ENCODE measurements at regions not wholly inside any gene's neighbourhood (a gene's known extent, or its start where the extent isn't known, plus 50 kb on each side); places are given as distances from the start of the nearest gene placed in this dataset.
A peak's percentile ranks its signal among the peaks of the same experiment; 100 is the strongest.

GRCh38 chr2:20150110-20150706 is 74.7 kb downstream of the SDC1 start:
- DNase-seq = no peak

GRCh38 chr2:20149703-20150030 is 75.3 kb downstream of the SDC1 start:
- no peak for DNase-seq

GRCh38 chr2:20148923-20149702 is 75.8 kb downstream of the SDC1 start:
- no peak for DNase-seq

GRCh38 chr2:20148426-20148922 is 76.5 kb downstream of the SDC1 start:
- DNase-seq = no peak

DNA sequence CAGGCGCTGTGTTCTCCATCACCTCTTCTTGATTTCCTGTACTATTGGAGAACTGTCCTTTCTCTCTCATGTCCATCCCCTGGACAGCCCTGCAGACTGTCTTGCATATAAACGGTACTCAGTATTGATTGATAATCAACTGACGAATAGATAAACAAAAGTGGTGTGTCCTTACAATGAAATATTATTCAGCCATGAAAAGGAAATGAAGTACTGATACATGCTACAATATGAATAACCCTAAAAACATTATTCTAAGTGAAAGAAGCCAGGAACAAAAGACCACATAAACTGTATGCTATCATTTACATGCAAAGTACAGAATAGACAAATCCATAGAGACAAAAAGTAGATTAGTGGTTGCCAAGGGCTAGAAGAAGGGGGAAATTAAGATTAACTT is 77.6 kb downstream of the SDC1 start:
- no peak for DNase-seq

DNA sequence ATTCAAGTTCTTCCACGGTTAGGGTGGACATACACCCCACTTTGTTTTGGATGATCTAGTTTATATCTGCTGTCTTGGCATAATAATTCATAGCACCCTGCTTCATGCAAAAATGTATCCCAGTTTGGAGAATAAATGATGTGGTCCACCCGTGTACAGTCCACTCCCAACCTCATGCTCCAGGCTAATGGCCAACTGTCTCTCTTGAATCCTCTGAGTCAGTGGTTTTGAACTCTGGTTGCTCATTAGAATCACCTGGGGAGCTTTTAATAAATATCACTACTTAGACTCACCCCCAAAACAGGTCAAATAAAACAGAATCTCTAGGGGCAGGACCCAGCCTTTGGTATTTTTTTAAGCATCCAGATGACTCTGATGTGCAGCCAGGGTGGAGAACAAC is 78.5 kb downstream of the SDC1 start:
- DNase-seq = no peak

- DNase-seq = no peak
These were observed 79.3 kb downstream of the SDC1 start for GRCh38 chr2:20145497-20146193.

DNA sequence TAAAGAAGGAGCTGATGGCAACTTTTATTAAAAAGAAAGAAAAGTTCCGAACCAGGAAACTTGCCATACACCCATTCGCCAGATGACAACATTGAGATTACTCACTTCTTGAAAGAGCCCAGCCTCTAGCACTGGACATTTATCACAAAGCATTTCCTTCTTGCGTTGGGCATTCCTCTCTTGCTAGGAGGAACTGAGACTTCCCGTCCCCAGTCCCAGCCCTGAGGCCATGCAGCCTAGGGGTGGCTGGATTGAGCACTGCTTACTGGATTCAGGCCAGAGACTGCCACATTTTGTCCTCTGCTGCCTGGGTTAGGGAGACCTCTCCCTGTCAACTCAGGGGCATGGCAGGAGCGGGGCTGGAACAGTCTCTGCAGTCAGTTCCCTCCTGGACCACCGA is 80.1 kb downstream of the SDC1 start:
- no peak for DNase-seq

DNA sequence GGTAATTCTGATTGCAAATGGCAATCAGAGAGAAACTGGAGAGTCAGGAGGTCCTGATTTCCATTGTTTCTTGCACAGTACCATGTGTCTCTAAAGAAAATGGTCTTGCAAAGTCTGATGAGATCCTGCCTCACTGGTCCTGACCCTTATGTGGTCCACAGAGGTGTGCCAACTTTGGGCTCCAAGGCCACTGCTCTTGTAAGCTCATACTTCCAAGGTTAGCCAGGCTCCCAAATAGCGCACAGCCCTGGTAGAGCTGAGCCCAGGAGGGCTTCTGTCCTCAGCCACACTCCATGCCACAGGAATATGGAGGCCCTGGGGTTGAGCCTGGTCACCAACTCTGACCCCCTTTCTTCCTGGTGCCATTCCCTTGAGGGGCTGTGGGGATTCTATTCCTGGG is 80.7 kb downstream of the SDC1 start:
- DNase-seq = no peak

DNA sequence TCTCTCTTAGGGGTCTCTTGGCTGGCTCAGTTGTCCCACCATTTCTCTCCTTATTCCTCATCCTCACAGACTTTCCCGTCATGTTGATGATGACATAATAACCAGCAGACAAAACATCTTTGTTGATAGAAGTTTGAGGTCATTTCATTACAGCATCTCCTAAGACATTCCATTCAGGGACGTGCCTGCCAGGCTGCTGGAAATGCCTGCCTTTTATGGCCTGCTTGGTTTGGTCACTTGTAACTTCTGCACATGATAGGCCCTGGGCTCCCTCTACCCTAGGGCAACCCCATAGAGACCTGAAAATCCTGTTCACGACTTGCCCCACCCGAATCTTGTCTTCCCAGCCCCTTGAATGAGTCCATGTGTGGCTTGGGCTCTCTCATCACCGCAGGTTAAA is 81.7 kb downstream of the SDC1 start:
- no peak for DNase-seq

GRCh38 chr2:20141806-20142205 is 83.1 kb downstream of the SDC1 start:
- no peak for DNase-seq

DNA sequence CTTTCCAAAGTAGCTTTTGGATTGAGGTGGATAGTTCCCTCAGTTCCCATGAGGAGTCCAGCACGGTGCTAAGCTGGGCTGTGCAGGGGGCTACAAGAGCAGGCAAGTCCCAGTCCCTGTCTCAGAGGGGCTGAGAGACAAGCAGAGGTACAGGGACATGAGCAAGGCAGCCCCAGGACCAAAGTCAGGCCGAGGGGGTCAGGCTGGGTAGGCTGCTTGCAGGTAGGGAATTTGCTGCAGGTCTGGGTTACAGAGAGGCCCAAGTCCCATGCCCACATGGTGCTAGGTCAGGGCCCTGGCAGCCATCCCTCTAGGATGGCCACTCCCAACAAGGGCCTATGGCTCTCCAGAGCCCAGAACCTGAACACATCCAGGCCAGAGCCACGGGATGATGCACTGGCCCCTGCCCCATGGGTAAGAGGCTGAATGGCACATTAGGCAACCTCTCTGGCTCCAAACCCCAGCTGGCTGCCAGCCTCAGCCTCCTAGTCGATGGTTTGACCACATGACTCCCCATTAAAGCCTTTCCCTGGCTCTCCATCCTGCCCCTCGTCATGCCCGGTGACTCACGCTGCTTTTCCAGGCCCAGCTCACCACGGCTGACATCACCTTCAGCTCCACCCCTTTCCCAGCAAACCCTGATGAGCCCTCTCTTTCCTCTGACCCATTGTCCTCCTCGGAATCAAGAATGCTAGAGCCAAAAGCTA is 83.7 kb downstream of the SDC1 start:
- DNase-seq = peak; percentile 15 to 37

- no peak for DNase-seq
These were observed 84.4 kb downstream of the SDC1 start for GRCh38 chr2:20140321-20141055.

- DNase-seq = no peak
These were observed 85.3 kb downstream of the SDC1 start for GRCh38 chr2:20139407-20140172.

GRCh38 chr2:20138696-20139095 is 86.2 kb downstream of the SDC1 start:
- DNase-seq = no peak

GRCh38 chr2:20137884-20138283 is 86.5 kb upstream of the LAPTM4A start:
- DNase-seq = no peak

GRCh38 chr2:20137131-20137571 is 85.7 kb upstream of the LAPTM4A start:
- DNase-seq = no peak

DNA sequence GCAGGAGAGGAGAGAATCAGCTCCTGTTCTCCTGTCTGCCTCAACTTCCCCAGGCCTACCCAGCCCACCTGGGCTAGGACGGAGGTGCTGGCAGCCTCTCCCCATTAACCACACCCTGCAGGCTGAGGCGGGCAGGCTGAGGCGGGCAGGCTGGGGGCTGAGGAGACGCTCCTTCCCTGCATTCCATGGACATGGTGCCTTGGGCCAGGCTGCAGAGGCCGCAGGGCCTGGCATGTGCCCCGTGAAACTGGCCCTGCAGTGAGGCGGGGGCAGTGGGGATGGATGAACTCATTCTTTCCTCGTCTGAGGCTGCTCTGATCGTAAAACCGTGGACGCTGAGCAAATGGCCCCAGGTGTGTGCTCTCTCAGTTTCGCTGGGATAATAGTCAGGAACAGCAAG is 84.7 kb upstream of the LAPTM4A start:
- no peak for DNase-seq

DNA sequence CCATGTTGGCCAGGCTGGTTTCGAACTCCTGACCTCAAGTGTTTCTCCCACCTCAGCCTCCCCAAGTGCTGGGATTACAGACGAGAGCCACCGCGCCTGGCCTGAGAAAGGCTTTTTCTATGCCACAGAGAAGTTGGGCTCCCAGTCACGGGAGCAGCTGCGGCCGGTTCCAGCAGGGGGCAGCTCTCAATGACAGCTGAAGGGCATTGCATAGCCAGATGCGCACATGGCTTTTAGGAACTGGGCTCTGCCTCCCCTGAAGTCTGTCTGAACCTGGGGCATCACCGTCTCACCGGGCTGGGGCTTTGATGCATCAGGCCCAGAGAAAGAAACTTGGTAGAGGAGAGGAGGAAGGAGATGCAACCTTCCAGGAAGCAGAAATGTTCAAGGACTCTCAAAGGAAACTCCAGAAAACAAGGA is 84.2 kb upstream of the LAPTM4A start:
- peak; percentile 41 to 58 for DNase-seq

- peak; percentile 15 to 17 for DNase-seq
These were observed 81.6 kb upstream of the LAPTM4A start for GRCh38 chr2:20132990-20133535.

- no peak for DNase-seq
These were observed 79.6 kb upstream of the LAPTM4A start for GRCh38 chr2:20130821-20131645.
